ENCODE measurements at regions not wholly inside any gene's neighbourhood (a gene's known extent, or its start where the extent isn't known, plus 50 kb on each side); places are given as distances from the start of the nearest gene placed in this dataset.
A peak's percentile ranks its signal among the peaks of the same experiment; 100 is the strongest.

DNA sequence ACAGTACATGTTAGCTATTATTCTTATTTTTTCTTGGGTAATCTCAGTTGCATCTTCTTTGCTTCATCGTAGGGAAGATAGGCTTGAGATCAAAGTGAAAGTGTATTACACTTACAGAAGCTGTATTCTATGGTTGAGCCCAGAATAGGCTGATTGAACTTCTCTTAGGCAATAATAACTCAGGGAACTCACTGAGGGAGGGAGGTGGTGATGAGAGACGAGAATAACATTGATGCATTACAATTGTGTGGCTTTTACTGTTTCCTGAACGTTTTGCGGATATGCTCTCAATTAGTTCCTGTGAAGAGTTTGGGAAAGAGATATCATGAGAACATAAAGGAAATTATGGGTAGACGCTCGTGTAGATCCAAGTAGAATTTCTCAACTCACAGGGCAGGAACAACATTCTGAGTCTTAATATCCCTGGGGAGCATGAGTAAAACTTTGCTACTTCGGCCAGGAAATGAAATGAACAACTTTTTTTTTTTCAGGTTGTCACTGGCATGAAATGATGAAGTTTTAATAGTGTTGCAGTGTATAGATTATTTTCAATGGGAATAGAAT, 302.2 kb downstream of the TUSC7 start:
- H3K4me1 ChIP-seq (ENCODE audit: control insufficient read depth in 5 of 5, insufficient read depth in 5 of 5, low read length in 5 of 5) = peaks cover 0 to 6% (median 0%) of the 10 kb centered on the region in 5 donors
- no peak for DNase-seq
- no peak overlapping the region for H3K9ac ChIP-seq (ENCODE audit: insufficient read depth in 1 of 2, low read length in 2 of 2)
- WGBS, 2 donors = 45 to 59% methylated on average over 7 of the region's 7 CpGs
- no peak overlapping the region for H3K27ac ChIP-seq (ENCODE audit: low read depth in 1 of 2, low read length in 1 of 2)
- H3K9me3 ChIP-seq (ENCODE audit: control insufficient read depth in 4 of 4, insufficient read depth in 3 of 4, low read length in 3 of 4) = no peaks in the 10 kb centered on the region
- no peak overlapping the region for H3K4me3 ChIP-seq
- ATAC-seq (ENCODE audit: insufficient read depth, low FRiP score) = no peak
- no peaks in the 10 kb centered on the region for H3K36me3 ChIP-seq (ENCODE audit: control insufficient read depth in 4 of 4, insufficient read depth in 4 of 4, low read length in 4 of 4)
- TF ChIP-seq CTCF (IDR thresholded peaks at IDR 0.05; ENCODE audit: control extremely low read depth, extremely low read depth) = no peak
- no peaks in the 10 kb centered on the region for H3K27me3 ChIP-seq (ENCODE audit: control insufficient read depth in 3 of 3, insufficient read depth in 3 of 3, low read length in 2 of 3)

DNA sequence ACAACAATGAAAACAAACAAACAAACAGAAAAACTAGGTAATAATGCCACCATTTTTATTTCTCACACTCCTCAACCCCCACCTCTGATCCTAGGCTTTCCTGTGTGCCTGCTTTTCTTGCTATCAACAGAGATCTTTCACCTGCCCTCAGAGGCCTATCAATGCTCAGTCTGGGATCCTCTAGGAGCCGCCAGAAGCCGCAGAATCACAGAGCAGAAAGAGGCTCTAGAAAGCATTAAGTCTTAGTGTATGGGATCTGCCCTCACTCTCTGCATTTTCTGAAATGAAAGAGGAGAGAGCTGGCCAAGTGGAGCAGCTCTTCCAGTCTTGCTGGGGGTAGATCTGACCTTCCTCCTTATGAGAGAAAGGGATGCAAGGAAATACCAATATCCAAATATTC, 306.8 kb downstream of the TUSC7 start:
- TF ChIP-seq CTCF (IDR thresholded peaks at IDR 0.05; ENCODE audit: control extremely low read depth, extremely low read depth) = no peak

GRCh38 chr3:117017135-117017894, 307.7 kb downstream of the TUSC7 start:
- Histone ChIP-seq H3K36me3 (ENCODE audit: control insufficient read depth in 4 of 4, insufficient read depth in 4 of 4, low read length in 4 of 4) (no peaks in the 10 kb centered on the region), H3K27ac (ENCODE audit: low read depth in 1 of 2, low read length in 1 of 2) (no peak overlapping the region), H3K4me3 (no peak overlapping the region), H3K27me3 (ENCODE audit: control insufficient read depth in 3 of 3, insufficient read depth in 3 of 3, low read length in 2 of 3) (no peaks in the 10 kb centered on the region), H3K9ac (ENCODE audit: insufficient read depth in 1 of 2, low read length in 2 of 2) (no peak overlapping the region), H3K9me3 (ENCODE audit: control insufficient read depth in 4 of 4, insufficient read depth in 3 of 4, low read length in 3 of 4) (no peaks in the 10 kb centered on the region), H3K4me1 (ENCODE audit: control insufficient read depth in 5 of 5, insufficient read depth in 5 of 5, low read length in 5 of 5) (no peaks in the 10 kb centered on the region)
- TF ChIP-seq CTCF (IDR thresholded peaks at IDR 0.05; ENCODE audit: control extremely low read depth, extremely low read depth) = no peak
- no peak for DNase-seq
- no peak for ATAC-seq (ENCODE audit: insufficient read depth, low FRiP score)
- 61 to 85% methylated on average over 6 to 7 of the region's 7 CpGs for WGBS, 2 donors

More for the DNA sequence above, 306.8 kb downstream of the TUSC7 start:
- H3K36me3 ChIP-seq (ENCODE audit: control insufficient read depth in 4 of 4, insufficient read depth in 4 of 4, low read length in 4 of 4) = no peaks in the 10 kb centered on the region
- ATAC-seq (ENCODE audit: insufficient read depth, low FRiP score) (no peak), DNase-seq (peak in 1 of 3 donors; percentile 22)
- no peak overlapping the region for H3K27ac ChIP-seq (ENCODE audit: low read depth in 1 of 2, low read length in 1 of 2)
- H3K4me3 ChIP-seq = no peak overlapping the region
- no peaks in the 10 kb centered on the region for H3K9me3 ChIP-seq (ENCODE audit: control insufficient read depth in 4 of 4, insufficient read depth in 3 of 4, low read length in 3 of 4)
- H3K9ac ChIP-seq (ENCODE audit: insufficient read depth in 1 of 2, low read length in 2 of 2) = no peak overlapping the region
- H3K27me3 ChIP-seq (ENCODE audit: control insufficient read depth in 3 of 3, insufficient read depth in 3 of 3, low read length in 2 of 3) = no peaks in the 10 kb centered on the region
- H3K4me1 ChIP-seq (ENCODE audit: control insufficient read depth in 5 of 5, insufficient read depth in 5 of 5, low read length in 5 of 5) = no peaks in the 10 kb centered on the region
- WGBS, 2 donors = 82 to 89% methylated on average over 2 of the region's 2 CpGs
